HG03175 (cell line): ENCODE measurements at regions not wholly inside any gene's neighbourhood (a gene's known extent, or its start where the extent isn't known, plus 50 kb on each side); places are given as distances from the start of the nearest gene placed in this dataset.
"Not testable (repeated sequence)": the region's sequence is repeated elsewhere in the genome, so short reads cannot be mapped to it uniquely, and the experiment has no call there.

Source experiments
- ATAC-seq: cut with Tn5 transposase; IDR thresholded peaks from one replicate; pipeline ENCODE4 v1.9.1; 2021; ENCODE audit warnings: mild to moderate bottlenecking, moderate library complexity; ENCODE audit not compliant: unreplicated experiment

DNA sequence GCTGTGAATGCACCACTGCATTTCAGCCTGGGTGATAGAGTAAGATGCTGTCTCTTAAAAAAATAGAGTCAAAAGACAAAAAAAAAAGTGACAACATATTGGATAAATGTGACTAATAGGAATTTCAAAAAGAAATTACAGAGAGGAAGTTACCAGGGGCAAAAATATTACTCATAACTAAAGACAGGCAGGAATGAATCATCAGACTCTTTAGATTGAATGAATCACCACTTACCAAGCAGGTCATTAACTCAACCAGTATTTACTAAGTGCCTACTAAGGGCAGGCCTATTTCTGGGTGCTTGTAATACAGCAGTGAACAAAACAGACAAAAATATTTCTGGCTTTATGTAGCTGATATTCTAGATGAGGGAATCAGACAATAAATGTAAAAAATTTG lies 301.3 kb downstream of the UBE2NL start:
- ATAC-seq = peak; percentile 57

DNA sequence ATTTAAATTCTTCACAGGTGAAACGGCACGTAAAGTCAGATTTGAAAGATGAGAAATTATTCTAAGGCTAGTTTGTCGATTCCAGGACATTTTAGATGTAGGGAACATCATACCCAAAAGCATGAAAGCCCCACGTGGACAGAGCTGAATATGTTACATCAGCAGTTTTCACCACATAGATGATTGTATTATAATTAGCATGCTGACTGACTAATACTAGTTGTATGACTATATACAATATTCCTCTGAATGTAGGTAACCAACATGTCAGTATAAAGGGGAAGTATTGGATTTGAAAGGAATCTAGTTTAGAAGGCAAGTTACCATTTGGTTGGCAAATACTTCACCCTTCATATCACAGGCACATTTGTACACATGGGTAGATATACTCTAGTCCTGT lies 304.6 kb downstream of the UBE2NL start:
- ATAC-seq = not testable (repeated sequence)

DNA sequence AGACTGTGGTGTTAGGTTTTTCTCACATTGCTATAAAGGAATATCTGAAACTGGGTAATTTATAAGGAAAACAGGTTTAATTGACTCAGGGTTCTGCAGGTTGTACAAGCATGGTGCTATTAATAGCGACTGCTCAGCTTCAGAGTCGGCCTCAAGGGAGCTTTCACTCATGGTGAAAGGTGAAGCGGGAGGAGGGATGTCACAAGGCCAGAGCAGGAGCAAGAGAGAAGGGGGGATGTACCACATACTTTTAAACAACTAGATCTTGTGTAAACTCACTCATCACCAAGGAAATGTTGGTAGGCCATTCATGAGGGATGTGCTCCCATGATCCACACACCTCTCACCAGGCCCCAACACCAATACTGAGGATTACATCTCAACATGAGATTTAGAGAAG lies 313.2 kb downstream of the UBE2NL start:
- not testable (repeated sequence) for ATAC-seq

DNA sequence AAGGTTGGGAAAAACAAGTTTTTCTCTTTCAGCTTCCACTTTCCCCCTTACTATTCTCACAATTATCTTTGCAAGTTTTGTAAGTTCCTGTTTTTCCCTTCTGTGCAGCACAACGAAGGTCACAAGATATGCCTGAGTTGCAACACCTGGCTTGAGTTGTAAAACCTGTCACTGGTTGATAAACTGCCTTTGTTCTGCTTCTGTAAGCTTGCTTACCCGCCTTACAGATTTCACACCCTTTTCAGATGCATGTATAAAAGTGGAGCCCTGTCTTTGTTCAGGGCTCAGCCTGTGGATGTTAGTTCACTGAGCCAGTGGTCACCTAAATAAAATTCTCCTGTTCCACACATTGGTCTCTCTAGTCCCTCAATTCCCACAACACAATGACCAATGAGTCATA lies 318.9 kb downstream of the UBE2NL start:
- ATAC-seq = not testable (repeated sequence)

DNA sequence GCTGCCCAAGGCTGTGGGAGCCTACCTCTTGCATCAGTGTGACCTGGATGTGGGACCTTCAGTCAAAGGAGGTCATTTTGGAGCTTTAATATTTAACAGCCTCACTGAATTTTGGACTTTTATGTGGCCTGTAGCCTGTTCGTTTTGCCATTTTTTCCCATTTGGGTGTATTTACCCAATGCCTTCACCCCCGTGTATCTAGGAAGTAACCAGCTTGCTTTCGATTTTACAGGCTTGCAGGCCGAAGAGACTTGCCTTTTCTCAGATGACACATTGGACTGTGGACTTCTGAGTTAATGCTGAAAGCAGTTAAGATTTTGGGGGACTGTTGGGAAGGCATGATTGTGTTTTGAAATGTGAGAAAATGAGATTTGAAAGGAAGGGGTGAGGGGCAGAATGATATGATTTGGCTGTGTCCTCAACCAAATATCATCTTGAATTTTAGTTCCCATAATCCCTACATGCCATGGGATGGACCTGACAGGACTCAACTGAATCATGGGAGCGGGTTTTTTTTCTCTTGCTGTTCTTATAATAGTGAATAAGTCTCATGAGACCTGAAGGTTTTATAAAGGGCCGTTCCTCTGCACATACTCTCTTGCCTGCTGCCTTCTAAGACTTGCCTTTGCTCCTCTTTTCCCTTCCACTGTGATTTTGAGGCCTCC lies 324.6 kb downstream of the UBE2NL start:
- not testable (repeated sequence) for ATAC-seq

DNA sequence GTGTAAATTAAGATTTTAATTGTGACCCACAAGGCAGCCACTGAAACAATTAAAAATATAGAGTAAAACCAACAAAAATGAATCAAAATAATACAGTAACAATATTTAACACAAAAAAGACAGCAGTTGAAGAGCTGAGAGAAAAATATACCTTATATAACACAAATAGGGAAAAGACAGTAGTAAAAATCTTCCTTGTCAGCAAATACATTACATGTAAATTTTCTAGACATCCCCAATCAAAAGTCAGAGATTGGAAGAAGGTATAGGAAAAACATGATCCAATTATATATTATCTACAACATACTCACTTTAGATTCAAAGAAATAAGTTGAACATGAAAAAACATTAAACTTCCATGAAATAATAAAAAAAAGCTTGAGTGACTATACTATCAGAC lies 330.8 kb downstream of the UBE2NL start:
- ATAC-seq = no peak

DNA sequence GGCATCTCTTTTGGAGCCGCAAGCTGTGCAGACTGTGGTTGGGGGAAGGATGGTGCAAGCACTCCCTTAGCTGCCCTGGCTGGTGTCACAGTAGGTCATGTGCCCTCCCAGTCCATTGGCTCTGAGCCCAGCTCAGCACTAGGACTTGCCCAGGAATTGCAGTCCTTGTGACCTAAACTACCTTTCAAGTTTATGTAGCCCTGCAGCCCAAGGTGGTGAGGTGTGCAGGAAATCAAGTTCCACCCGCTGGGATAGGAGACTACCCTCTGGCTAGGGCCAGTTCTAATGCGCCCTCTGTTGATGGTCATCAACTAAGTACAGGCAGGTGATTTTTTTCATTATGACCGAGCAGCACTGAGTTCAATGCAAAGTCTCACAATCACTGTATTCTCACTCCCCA lies 335.2 kb downstream of the UBE2NL start:
- ATAC-seq = no peak

DNA sequence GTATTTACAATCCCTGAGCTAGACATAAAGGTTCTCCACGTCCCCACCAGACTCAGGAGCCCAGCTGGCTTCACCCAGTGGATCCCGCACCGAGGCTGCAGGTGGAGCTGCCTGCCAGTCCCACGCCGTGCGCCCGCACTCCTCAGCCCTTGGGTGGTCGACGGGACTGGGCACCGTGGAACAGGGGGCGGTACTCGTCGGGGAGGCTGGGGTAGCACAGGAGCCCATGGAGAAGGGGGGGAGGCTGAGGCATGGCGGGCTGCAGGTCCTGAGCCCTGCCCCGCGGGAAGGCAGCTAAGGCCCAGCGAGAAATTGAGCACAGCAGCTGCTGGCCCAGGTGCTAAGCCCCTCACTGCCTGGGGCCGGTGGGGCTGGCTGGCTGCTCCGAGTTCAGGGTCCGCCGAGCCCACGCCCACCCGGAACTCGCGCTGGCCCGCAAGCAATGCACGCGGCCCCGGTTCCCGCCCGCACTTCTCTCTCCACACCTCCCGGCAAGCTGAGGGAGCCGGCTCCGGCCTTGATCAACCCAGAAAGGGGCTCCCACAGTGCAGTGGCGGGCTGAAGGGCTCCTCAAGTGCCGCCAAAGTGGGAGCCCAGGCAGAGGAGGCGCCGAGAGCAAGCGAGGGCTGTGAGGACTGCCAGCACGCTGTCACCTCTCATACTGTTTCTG lies 347.4 kb downstream of the UBE2NL start:
- ATAC-seq = not testable (repeated sequence)

DNA sequence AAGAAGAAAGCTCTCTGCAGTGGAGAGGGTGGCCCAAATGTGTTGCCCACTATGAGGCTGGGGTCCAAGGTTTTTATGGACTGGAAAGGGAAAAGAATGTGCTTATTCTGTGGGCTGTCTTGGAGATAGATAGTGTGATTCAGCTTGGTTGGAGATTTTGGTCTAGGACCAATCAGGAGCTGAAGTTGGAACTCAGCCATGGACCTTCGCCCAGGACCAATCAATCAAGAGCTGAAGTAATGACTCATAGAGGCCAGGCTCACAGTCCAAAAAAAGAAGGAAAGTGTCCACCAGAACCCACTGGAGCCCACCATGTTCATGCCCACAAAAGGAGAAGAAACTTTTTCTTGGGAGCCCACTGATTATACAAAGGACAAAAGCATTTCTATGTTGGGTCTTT lies 369.5 kb downstream of the UBE2NL start:
- ATAC-seq = no peak

DNA sequence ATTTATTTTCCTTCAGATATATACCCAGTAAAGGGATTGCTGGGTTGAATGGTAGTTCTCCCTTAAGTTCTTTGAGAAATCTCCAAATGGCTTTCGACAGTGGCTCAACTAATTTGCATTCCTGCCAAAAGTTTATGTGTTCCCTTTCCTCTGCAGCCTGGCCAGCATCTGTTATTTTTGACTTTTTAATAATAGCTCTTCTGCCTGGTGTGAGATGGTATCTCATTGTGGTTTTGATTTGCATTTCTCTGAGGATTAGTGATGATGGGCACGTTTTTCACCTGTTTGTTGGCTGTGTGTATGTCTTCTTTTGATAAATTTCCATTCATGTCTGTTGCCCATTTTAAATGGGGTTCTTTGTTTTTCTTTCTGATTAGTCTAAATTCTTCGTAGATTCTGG lies 375.2 kb downstream of the UBE2NL start:
- no peak for ATAC-seq

DNA sequence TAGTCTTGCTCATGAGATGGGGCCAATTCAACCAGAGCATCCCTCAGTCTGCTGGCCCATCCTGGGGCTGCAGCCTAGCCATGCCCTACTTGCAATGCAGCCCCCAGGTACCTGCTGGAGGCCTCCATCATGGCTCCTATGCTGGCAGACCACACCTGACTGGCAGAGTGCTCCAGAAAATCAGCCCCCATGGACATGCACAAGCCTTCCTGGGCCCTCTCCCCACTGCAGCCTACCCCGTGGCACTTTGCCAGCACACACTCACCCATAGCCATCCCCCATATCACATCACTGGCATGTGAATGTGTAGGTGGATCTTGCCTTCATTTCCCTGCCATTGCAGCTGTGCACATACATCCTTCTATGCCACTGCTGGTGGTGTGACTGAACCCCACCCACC lies 381.8 kb downstream of the UBE2NL start:
- ATAC-seq = no peak

DNA sequence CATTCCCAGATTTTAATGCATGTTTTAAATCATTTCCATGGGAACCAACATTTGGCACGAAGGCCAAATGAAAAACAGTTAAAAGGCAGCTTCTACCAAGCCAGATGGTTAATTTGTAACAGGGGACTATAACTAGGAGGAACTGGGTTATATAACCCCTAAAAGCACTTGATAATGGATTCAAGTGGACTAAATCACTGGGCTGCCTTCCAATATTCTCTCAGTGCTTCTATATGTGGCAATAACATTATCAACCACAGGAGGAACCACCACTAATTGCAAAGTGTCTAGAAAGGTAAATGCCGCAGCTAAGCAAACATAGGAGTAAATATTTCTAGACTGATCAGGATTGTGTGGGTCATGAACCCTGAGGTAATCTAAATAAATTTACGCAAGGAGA lies 391.5 kb downstream of the UBE2NL start:
- no peak for ATAC-seq

DNA sequence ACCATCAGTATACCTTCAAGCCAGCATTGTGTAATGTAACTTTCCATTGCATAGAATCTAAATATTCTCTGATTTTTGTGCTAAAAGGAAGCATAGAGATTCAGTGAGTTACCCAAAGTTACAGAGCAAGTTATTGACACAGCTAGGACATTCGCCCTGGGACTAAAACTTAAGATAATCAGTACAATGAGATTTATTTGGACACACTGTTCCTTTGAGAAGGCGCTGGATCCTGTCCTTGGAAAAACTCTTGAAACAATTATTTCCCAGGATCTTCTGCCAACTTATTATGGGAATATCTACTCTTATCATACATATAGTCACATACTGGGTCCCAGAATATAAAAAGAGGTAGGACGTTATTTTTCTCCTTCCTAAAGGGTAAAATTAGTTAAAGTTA lies 392.0 kb downstream of the UBE2NL start:
- no peak for ATAC-seq

DNA sequence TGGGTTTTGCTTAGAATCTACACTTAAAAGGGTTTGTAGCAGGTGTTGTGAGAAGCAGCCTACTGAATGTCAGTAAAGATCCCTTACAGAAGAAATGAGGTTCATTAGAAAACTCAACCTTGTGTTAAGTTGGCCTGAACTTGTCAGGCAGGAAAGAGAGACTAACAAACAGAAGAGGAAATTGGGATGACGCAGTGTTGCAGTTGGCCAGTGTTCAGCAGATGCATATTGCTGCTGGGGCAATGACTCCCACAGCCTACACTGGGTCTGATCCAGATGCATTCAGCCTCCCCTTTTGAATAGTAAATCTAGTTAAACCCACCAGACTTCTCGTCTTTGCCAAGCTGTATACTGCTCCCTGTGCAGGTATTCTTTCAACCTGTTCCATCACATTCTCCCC lies 409.4 kb downstream of the UBE2NL start:
- no peak for ATAC-seq

DNA sequence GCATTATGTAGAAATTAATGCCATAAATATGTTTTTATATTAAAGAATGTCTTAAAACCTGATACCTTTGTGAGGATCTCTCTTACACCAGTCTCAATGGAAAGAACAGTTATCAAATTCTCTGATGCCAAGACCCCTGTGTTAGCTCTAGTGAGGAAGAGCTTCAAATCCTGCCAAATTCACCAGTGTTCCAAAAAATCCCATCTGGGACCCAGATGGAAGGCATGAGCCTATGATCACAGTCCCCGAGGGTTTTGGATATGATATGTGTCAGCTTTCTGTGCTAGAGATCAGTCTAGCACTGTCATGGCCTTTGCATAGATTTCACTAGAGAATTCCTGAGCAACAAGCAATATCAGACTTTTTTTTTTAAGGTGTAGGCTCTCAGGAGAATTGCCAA lies 412.1 kb downstream of the UBE2NL start:
- ATAC-seq = no peak

DNA sequence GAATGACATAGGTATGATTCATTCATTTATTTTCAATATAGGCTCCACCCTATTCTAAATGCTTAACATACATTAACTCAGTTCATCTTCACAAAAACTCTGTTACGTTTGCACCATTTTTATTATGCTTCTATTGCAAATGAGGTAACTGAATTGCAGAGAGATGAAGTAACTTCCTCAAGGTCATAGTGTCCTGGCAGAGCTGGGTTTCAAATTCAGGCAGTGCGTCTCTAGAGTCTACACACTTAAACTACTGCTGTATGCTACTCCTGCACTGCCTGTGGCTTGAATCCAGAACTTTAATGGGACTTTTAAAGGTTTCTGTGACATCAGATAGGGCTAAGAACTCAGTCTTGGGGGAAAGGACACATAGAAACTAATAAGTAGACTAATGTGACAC lies 413.4 kb downstream of the UBE2NL start:
- no peak for ATAC-seq

DNA sequence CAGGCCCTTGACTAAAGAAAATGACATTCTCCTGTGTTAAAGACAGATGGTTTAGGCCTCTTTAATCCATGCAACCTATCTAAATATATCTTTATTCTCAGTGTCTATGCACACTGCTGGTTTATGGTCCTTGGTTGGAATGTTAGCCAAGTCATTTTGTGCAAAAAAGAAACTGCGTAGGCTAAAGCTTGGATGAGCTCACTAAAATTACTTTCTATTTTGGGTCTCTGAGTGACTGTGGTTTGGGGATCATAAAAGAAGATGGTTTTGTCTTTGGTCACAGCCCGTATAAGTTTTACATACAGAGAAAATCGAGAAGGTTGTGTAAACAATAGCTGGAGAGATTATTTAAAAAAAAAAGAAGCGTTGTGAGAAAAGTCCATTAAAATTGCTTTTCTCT lies 443.6 kb downstream of the UBE2NL start:
- ATAC-seq = no peak

DNA sequence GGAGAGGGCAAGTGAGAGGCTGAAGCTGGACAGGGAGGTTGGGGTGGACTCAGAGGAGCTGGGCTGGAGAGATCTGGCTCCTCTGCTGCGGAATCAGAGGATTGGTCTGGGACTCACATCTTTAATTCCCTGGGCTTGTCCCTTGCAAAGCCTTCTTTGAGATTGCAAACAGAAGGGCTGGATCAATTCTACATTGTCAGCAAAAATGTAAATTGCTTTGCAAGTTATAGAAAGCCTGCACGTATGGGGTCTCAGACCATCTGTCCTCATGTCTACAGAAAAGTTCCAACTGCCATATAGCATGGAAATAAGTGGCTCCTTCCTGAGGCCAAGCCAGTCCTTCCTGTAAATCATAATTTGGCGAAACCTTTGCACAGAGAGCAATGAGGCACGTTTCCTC lies 449.6 kb downstream of the UBE2NL start:
- no peak for ATAC-seq

DNA sequence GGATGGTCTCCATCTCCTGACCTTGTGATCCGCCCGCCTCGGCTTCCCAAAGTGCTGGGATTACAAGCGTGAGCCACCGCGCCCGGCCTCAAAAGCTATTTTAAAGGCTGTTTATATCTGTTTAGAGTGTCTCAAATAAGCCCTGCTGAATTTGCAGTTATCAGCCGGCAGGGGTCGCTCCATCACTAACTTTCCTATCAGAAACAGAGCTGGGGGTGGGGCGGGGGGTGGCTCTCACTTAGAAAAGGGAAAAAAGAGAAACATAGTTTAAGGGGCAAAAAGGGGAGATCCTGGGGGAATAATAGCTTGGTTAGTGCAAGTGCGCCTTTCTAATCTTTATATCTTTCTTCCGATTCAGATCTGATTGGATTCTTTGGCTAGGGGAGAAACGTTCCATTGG lies 450.7 kb downstream of the UBE2NL start:
- ATAC-seq = no peak

DNA sequence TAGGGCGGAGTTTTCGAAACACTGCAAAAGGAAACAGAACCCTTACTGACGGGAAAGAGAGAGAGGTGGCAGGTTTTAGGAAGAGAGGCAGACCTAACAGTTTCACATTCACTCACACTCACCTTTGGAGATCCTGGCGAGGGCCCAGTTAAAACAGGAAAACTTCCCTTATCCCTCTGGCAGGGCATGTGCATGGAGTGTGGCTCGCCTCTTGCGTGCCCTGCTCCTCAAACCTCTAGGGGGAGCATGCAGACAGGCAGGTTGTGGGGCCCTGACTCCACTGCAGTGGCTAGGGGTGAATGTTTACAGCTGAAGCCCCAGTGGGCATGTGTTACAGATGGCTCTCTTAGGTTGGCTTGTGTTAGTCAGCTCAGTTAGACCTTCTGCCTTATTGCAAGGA lies 451.5 kb downstream of the UBE2NL start:
- ATAC-seq = no peak

DNA sequence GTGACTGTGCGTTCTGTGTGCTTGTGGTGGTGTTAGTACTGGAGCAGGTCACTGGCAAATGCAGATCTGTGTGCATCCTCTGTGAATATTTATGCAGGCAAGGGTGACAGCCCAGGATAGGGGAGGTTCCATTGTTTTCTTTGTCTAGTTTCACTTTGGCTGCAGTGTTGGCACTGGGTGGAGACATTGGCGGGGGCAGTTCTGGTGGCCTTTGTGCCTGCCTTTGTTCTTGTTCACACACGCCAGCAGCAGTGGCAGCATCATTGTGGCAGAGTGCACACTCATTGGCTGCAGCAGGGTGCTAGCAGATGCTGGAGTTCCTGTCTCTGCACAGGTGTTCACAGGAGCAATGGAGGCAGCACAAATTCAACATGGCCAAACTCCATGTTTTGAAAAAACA lies 495.3 kb downstream of the UBE2NL start:
- ATAC-seq = no peak

DNA sequence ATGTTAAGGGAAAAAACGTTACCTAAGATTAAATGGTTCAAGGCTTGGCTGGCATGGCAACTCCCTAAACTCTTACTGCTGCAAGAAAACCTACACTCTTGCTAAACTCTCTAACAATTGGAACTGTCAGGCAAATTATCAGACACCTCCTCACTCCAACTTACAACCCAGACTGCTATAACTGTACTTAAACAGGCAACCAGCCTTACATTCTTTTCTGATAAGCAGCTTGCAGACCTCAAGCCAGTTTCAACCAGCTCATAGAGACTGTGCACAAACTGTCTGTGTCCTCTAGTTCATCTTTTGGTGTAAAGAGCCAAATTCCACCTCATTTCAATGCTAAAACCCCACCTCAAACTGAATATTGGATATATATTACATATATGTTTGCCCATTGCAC lies 504.9 kb downstream of the UBE2NL start:
- no peak for ATAC-seq
